ENCODE measurements at regions not wholly inside any gene's neighbourhood (a gene's known extent, or its start where the extent isn't known, plus 50 kb on each side); places are given as distances from the start of the nearest gene placed in this dataset.
"Not testable (repeated sequence)": the region's sequence is repeated elsewhere in the genome, so short reads cannot be mapped to it uniquely, and the experiment has no call there.

DNA sequence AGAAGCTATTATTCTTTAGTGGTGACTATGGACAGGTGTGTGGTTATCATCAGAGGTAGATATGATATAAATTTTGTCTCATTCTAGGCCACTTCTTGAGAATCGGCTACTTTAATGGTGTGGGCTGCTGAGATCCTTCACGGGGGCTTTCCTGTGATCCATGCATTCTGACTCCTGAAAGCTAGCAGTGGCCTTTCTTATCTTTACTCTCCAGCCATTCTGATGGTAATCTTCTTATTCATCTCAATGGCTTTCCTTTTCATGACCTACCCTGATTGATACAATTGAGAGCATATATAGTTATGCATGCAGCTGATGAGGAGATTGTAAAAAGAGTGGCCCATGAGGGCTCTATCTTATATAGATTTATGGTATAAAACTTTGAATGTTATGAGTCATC is 78.3 kb upstream of the ZPLD1 start:
- DNase-seq = no peak

DNA sequence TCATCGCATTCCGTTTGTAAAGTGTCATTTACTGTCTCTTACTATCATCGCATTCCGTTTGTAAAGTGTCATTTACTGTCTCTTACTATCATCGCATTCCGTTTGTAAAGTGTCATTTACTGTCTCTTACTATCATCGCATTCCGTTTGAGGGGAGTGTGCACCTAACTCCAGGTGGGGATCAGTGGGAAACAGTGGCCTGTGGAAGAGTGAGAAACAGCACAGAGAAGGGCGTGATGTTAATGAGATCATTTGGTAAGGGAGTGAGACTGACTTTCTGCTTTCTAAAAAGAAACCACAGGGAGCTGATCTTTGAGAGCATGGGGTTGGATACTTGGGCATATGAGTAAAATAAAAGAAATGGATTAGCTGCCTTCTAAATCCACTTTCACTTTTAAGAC is 77.5 kb upstream of the ZPLD1 start:
- not testable (repeated sequence) for DNase-seq

- DNase-seq = no peak
Measured at GRCh38 chr3:102360183-102360860, 74.5 kb upstream of the ZPLD1 start.

GRCh38 chr3:102361101-102361500 is 73.7 kb upstream of the ZPLD1 start:
- DNase-seq = peak; percentile 26

- DNase-seq = not testable (repeated sequence)
Measured at GRCh38 chr3:102366116-102366515, 68.7 kb upstream of the ZPLD1 start.

- DNase-seq = no peak
Measured at GRCh38 chr3:102374863-102375634, 59.8 kb upstream of the ZPLD1 start.

- no peak for DNase-seq
Measured at GRCh38 chr3:102378216-102378615, 56.6 kb upstream of the ZPLD1 start.

- DNase-seq = not testable (repeated sequence)
Measured at GRCh38 chr3:102382201-102382600, 52.6 kb upstream of the ZPLD1 start.
